ENCODE measurements at regions not wholly inside any gene's neighbourhood (a gene's known extent, or its start where the extent isn't known, plus 50 kb on each side); places are given as distances from the start of the nearest gene placed in this dataset.

- TF ChIP-seq TAF1 (IDR thresholded peaks at IDR 0.05; ENCODE audit: borderline replicate concordance, insufficient read depth, low read length) (no peak), SIN3A (IDR thresholded peaks at IDR 0.05; ENCODE audit: borderline replicate concordance, insufficient read depth, low read length) (no peak), FOXP2 (optimal IDR thresholded peaks at IDR 0.05; ENCODE audit: borderline replicate concordance, extremely low read depth, extremely low read length, insufficient read depth) (no peak), POLR2AphosphoS5 (IDR thresholded peaks at IDR 0.05; ENCODE audit: low read depth, low read length) (no peak)
- TF ChIP-seq, protein P1, sequence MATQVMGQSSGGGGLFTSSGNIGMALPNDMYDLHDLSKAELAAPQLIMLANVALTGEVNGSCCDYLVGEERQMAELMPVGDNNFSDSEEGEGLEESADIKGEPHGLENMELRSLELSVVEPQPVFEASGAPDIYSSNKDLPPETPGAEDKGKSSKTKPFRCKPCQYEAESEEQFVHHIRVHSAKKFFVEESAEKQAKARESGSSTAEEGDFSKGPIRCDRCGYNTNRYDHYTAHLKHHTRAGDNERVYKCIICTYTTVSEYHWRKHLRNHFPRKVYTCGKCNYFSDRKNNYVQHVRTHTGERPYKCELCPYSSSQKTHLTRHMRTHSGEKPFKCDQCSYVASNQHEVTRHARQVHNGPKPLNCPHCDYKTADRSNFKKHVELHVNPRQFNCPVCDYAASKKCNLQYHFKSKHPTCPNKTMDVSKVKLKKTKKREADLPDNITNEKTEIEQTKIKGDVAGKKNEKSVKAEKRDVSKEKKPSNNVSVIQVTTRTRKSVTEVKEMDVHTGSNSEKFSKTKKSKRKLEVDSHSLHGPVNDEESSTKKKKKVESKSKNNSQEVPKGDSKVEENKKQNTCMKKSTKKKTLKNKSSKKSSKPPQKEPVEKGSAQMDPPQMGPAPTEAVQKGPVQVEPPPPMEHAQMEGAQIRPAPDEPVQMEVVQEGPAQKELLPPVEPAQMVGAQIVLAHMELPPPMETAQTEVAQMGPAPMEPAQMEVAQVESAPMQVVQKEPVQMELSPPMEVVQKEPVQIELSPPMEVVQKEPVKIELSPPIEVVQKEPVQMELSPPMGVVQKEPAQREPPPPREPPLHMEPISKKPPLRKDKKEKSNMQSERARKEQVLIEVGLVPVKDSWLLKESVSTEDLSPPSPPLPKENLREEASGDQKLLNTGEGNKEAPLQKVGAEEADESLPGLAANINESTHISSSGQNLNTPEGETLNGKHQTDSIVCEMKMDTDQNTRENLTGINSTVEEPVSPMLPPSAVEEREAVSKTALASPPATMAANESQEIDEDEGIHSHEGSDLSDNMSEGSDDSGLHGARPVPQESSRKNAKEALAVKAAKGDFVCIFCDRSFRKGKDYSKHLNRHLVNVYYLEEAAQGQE (IDR thresholded peaks at IDR 0.05; ENCODE audit: insufficient read depth in 1 of 2, low read depth in 2 of 2, low read length in 2 of 2): no peak
Observed at GRCh38 chr10:128431506-128431905, 305.3 kb upstream of the MKI67 start.

DNA sequence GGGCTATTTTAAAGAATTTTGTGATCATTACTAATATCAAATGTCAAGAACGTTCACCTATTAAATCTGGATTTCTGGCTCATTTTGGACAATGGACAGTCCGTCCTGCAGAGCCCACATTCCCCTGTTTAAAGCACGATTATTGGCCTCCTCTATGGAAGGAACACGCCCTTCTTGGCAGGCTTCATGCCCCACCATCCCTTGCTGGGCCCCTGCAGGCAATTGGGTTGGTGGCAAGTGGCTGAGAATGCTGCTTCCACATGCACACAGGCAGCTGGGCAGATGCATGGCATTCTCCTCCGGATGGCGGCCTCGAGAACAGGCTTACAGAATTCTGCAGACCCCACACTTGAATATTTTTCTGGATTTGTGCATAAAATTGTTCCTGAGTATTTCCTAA, 305.8 kb upstream of the MKI67 start:
- TF ChIP-seq, protein P1 (IDR thresholded peaks at IDR 0.05; ENCODE audit: insufficient read depth in 1 of 2, low read depth in 2 of 2, low read length in 2 of 2): no peak

- TF ChIP-seq TAF1 (IDR thresholded peaks at IDR 0.05; ENCODE audit: borderline replicate concordance, insufficient read depth, low read length): no peak
- TF ChIP-seq SIN3A (IDR thresholded peaks at IDR 0.05; ENCODE audit: borderline replicate concordance, insufficient read depth, low read length): no peak
- no peak for TF ChIP-seq POLR2AphosphoS5 (IDR thresholded peaks at IDR 0.05; ENCODE audit: low read depth, low read length)
- no peak for TF ChIP-seq FOXP2 (optimal IDR thresholded peaks at IDR 0.05; ENCODE audit: borderline replicate concordance, extremely low read depth, extremely low read length, insufficient read depth)
- TF ChIP-seq, protein P1 (IDR thresholded peaks at IDR 0.05; ENCODE audit: insufficient read depth in 1 of 2, low read depth in 2 of 2, low read length in 2 of 2): no peak
Observed at GRCh38 chr10:128432423-128432822, 306.2 kb upstream of the MKI67 start.

- TF ChIP-seq TAF1 (IDR thresholded peaks at IDR 0.05; ENCODE audit: borderline replicate concordance, insufficient read depth, low read length) (no peak), POLR2AphosphoS5 (IDR thresholded peaks at IDR 0.05; ENCODE audit: low read depth, low read length) (no peak), SIN3A (IDR thresholded peaks at IDR 0.05; ENCODE audit: borderline replicate concordance, insufficient read depth, low read length) (no peak), FOXP2 (optimal IDR thresholded peaks at IDR 0.05; ENCODE audit: borderline replicate concordance, extremely low read depth, extremely low read length, insufficient read depth) (no peak)
- TF ChIP-seq, protein P1 (IDR thresholded peaks at IDR 0.05; ENCODE audit: insufficient read depth in 1 of 2, low read depth in 2 of 2, low read length in 2 of 2): no peak
Observed at GRCh38 chr10:128435811-128436210, 309.6 kb upstream of the MKI67 start.

- TF ChIP-seq, protein P1 (IDR thresholded peaks at IDR 0.05; ENCODE audit: insufficient read depth in 1 of 2, low read depth in 2 of 2, low read length in 2 of 2): no peak
- no peak for TF ChIP-seq TAF1 (IDR thresholded peaks at IDR 0.05; ENCODE audit: borderline replicate concordance, insufficient read depth, low read length)
- TF ChIP-seq SIN3A (IDR thresholded peaks at IDR 0.05; ENCODE audit: borderline replicate concordance, insufficient read depth, low read length): no peak
- TF ChIP-seq POLR2AphosphoS5 (IDR thresholded peaks at IDR 0.05; ENCODE audit: low read depth, low read length): no peak
- no peak for TF ChIP-seq FOXP2 (optimal IDR thresholded peaks at IDR 0.05; ENCODE audit: borderline replicate concordance, extremely low read depth, extremely low read length, insufficient read depth)
Observed at GRCh38 chr10:128437786-128438345, 311.6 kb upstream of the MKI67 start.

Measured in PFSK-1 (cell line).